NCI-H128 (cell line): ENCODE measurements at regions not wholly inside any gene's neighbourhood (a gene's known extent, or its start where the extent isn't known, plus 50 kb on each side); places are given as distances from the start of the nearest gene placed in this dataset.

ENCODE experiments used
- DNase-seq: peaks from one replicate; lab custom pipeline; 2025; ENCODE audit not compliant: unreplicated experiment; lab: John Stamatoyannopoulos, UW

DNA sequence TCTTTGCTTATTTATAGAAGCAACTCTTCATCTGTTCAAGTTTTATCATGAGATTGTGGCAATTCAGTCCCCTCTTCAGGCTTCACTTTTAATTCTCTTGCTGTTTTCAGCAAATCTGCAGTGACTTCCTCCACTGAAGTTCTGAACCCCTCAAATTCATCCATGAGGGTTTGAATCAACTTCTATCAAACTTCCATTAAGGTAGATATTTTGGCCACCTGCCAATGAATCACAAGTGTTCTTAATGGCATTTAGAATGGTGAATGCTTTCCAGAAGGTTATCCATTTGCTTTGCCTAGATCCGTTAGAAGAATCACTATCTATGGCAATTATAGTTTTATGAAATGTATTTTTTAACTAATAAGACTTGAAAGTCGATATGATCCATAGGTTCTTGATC lies 946.7 kb upstream of the B3GALT2 start:
- no peak for DNase-seq

DNA sequence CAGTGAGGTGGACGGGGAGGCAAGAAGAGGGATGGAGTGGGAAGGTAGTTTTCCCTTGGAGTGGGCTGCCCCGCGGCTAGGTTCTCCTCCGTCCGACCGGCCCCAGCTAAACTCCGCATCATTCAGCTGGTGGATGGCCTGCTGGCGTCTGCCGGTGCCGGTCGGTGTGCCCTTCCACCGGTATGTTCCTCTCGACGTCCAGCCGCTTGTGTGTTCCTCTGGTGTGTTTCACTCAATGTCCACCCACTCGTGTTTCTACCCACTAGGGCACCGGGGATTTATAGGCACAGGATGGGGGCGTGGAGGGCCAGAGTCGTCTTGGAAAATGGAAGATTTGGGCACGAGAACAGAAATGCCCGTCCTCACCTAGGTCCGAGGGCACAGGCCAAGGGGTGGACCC lies 931.7 kb upstream of the B3GALT2 start:
- no peak for DNase-seq

GRCh38 chr1:194117582-194117981 lies 931.2 kb upstream of the B3GALT2 start:
- no peak for DNase-seq

GRCh38 chr1:194114288-194114687 lies 927.9 kb upstream of the B3GALT2 start:
- no peak for DNase-seq

GRCh38 chr1:194105381-194105780 lies 919.0 kb upstream of the B3GALT2 start:
- DNase-seq, result no peak

GRCh38 chr1:194104247-194104844 lies 917.9 kb upstream of the B3GALT2 start:
- DNase-seq, result no peak

DNA sequence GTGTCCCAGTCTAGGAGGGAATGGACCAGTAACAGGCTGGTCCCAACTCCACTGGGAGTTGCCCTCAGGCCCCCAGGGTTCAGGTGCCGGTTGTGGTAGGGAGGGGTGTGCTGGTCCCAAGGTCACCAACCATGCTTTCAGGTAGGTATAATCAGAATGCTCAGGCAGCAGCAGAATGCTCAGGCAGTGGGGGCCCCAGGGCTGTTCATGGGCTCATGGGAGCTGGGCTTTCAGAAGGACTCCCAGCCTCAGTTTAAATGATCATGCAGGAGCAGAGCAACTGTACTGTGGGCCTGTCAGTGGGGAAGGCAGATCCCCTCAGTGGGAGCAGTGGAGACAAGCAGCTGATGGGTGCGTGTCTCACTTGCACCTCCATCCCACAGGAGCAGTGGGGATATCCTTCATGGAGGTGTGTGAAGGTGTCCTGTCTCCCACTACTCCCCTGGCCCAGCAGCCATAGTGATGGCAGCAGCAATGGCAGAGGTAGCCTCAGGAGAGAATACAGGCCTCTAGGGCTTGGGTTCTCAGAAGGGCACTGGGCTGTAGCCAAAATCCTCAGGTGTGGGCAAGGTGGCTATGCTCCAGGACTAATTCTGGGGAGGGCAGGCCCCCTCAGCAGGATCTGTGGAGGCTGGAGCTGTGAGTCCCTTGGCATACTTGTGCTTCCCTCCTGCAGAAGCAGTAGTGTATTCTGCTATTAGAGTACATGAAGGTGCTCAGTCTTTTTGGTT lies 917.3 kb upstream of the B3GALT2 start:
- DNase-seq, result no peak

GRCh38 chr1:194103101-194103500 lies 916.7 kb upstream of the B3GALT2 start:
- DNase-seq, result no peak

DNA sequence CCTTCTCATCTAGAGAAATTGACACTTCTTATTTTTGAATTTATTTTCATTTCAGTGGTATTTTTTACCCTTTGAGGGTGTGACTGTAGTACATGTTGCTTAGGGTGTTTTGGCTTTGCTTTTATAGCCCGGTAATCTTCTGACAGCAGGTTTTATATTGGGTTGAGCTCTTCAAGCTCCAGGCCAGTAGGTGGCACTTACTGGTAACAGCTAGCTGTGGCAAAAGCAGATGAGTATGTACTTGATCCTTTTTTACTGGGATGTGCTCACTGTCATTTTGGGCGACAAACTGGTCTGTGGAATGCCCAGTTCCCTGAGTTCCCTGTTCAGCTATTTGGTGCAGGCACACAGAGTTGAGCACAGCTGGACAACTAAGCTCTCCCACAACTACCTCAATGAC lies 916.2 kb upstream of the B3GALT2 start:
- no peak for DNase-seq

- DNase-seq, result no peak
These were observed 898.3 kb upstream of the B3GALT2 start for GRCh38 chr1:194084755-194085154.

DNA sequence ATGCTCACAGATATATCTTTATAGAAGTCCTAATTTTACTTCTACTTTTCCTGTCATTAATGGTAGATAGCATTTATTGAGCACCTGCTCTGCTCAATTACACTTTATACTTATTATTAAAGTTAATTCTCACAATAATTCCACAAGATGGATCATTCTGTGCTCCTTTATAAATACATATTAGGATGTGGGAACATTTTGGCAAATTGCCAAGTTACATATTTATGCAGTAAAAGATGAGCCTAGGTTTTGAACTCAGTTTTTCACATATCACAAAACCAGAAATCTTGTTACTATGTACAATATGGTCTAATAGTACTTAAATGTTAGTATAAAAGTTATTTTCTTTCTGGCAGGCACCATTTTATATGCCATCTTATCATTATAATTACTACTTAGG lies 895.0 kb upstream of the B3GALT2 start:
- no peak for DNase-seq

DNA sequence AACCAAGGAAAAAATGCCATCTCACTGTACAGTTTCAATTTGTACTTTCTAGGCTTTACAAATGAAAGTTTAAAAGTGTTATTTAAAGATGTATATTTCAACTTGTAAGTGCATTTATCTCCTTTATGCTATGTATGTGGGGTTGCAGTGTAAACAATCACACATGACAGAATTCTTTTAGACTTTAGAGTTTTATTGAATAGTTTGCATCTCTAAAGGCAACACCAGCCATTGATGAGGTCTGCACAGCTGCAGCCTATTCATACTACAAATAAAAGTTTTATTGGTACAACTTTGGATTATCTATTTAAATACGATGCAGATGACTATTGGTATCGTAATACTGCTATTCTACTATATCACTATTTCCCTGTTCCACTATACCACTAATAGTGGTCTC lies 894.4 kb upstream of the B3GALT2 start:
- DNase-seq, result no peak

- no peak for DNase-seq
These were observed 892.4 kb upstream of the B3GALT2 start for GRCh38 chr1:194078765-194079164.

- DNase-seq, result no peak
These were observed 890.2 kb upstream of the B3GALT2 start for GRCh38 chr1:194076646-194077045.

DNA sequence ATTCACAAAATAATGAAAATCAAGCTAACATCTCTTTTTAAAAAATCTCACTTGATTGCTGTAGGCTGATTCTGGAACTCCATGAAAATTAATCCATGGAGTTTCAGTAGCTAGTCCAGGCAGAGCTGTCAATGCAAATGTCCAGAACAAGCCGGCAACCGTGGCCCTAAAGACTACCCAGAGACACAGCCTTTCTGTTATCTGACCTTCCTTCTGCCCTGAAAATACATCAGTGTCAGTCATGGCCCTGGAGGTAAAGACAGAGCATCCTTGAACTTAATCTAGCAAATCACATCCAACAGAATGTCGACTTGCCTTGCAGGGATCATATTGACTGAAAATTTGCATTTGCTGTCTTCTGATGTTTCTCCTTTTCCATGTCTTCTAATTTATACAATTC lies 887.4 kb upstream of the B3GALT2 start:
- DNase-seq, result no peak

- peak; percentile 82 for DNase-seq
These were observed 884.8 kb upstream of the B3GALT2 start for GRCh38 chr1:194071205-194071604.

DNA sequence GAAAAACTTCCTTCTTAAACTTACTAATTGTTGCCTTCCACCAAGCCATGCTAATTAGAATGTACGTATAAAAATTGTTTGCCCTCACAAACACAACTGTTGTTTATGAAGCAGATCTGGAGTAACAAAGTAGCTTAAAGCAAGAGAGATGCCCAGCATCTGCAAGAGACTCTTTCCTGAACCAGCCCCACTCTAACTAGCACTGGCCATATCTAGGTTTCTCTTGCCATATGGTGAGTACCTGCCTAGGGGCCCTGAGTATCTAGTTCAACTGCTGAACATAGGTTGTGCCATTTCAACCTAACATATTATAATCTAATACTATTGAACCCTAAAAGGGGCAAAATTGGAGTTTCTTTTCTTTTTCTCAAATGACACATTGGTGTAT lies 883.4 kb upstream of the B3GALT2 start:
- no peak for DNase-seq

GRCh38 chr1:194069168-194069830 lies 882.9 kb upstream of the B3GALT2 start:
- no peak for DNase-seq

DNA sequence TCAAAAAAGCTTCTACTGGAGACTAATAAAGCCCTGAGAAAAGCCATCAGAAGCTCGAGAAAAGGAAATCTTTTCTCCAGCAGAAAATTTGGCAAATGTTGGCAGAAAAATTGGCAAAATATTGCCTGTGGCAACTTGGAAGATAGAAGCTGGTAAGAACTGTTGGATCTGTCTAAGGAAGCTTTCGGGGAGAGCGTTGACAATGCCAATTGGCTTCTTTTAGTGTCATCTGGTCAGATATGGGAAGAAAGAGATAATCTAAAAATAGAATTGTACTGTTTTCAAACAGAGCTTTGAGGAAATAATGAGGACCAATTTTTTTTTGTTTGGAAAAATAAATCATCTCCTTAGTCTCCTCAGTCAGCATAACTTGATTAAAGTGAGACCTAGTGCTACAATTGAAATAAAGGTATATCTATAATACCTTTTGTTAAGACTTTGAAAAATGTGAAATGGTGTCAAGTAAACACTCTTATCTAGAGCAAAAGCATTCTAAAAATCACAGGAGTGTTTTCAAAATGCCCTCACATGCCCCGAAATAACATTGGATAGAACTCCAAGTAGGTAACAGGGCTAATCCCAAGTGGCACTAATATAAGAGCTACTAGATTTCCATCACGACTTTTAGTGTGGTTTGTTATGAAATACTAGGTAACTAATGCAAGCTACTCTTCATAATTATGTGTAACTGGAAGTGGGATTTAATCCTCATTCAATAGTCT lies 882.2 kb upstream of the B3GALT2 start:
- no peak for DNase-seq

DNA sequence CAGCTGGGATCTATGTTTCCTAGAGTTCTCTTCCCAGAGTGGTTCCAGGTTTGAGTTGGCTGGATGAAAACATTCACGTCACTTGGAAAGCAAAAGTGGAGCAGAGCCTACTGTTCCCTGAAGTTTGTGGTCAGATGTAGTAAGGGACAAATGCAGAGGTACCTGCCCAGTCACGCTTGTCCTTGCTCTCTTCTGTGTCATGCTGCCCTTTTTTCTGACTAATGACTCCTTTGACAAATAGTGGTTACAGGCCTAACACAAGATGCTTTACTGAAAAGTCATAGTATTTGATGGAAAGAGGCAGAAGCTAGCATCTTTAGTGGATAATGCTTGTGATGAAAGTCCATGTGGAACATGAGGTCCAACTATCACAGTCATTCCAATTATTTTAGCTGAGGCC lies 881.4 kb upstream of the B3GALT2 start:
- no peak for DNase-seq

DNA sequence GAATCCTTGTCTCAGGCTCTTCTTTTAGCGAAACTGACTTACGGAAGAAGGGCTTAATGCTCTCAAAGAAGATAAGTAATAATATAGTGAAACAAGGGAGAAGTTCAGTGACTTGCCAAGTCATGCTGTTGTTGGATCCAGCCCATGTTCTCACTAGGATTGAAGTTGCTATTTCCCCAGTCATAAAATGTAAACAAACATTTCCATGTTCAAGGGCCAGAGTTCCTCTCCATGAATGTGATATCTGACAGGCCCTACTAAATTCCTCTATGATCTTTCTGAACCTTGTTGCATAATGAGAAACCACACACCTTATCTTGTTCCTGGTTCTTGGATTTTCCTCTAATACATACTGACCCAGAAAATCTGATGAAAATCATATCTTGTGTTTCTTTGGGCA lies 876.5 kb upstream of the B3GALT2 start:
- DNase-seq, result no peak

DNA sequence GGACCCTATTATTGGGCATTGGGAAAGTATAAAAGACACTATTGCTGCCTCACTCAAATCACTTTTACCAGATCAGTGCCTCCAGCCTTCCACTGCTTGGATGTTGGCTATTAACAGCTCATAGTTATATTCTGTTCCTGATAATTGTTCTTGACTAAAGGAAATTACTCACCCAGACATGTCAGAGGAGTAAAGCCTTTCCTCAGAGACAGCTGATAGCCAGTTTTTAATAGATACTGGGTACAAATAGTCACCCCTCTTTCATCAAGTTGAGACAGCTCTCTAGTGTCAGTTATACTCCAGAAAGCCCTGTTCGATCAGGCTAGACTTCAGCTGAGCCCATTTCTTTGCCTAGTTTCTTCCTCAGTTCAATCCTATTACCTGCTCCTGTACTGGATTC lies 876.1 kb upstream of the B3GALT2 start:
- DNase-seq, result no peak
